ENCODE measurements at regions not wholly inside any gene's neighbourhood (a gene's known extent, or its start where the extent isn't known, plus 50 kb on each side); places are given as distances from the start of the nearest gene placed in this dataset.
"Not testable (repeated sequence)": the region's sequence is repeated elsewhere in the genome, so short reads cannot be mapped to it uniquely, and the experiment has no call there.

DNA sequence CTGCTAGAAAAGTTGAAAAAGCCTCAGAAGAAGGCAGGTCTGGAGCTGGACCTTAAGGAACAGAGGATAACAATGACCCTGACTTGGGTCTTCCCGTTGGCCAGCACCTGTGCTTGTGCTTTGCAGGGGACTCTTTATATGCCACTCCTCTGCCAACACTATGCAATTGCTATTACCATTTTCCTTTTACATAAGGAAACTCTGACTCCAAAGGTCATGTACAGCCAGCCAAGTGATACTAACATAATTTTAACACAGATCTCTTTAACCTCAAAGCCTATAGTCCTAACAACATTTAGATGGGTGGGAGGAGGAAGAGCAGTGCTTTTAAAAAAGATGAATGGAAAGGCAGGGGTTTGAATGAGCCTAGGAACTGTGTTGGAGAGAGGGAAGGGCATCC is 106.6 kb upstream of the RAB4A start:
- ATAC-seq (replicated peaks in 1 of 2) = no peak
- no peak for DNase-seq
- Mint-ChIP-seq H3K4me1 (ENCODE audit: low read depth) (peaks cover 24% of the 10 kb centered on the region), H3K36me3 (ENCODE audit: insufficient read depth in 2 of 2) (no peaks in the 10 kb centered on the region), H3K4me3 (no peak overlapping the region), H3K27me3 (ENCODE audit: low read depth) (peaks cover 18% of the 10 kb centered on the region), H3K27ac (no peak overlapping the region), H3K9me3 (no peaks in the 10 kb centered on the region)

DNA sequence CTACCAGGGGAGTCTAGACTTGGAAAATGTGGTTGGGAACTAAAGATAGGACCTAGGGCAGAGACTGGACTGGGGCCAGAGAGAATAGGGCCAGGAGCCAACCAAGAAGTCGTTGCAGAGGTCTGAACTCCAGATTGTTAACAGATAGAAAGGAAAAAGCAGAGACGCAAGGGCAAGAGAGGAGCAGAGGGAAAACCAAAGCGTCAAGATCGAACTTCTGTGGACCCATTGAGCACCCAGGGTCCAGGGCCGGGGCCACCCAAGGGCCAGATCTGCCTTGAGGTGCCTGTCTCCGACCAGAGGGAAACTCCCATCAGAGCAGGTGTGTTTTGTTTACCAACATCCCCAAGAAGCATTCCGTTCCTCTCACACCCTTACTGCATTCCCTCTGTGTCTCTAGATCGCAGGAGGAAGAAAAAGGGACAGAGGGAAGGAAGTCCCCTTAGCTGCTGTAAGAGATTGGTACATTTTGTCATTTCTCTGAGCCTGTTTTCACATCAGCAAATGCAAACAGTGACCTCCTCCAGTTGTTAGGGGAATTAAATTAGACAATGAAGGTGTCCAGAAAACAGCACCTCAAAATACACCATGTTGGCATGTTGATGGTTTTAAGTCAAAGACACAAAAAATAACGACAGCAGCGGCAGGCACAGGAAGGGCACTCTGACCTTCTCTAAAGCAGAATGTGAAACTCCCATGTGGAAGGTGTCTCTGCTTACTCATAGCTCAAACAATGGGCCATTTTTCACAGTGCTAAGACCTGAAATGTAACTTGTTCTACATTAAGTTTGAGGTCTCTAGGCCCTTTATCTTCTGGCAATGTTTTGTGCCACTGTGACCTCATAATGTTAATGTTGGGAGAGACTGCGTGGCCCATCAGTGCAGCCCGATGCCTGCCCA is 105.8 kb upstream of the RAB4A start:
- peaks cover 24% of the 10 kb centered on the region for H3K4me1 Mint-ChIP-seq (ENCODE audit: low read depth)
- H3K4me3 Mint-ChIP-seq = no peak overlapping the region
- ATAC-seq (replicated peaks in 1 of 2) = peak; percentile 58 to 64
- H3K36me3 Mint-ChIP-seq (ENCODE audit: insufficient read depth in 2 of 2) = no peaks in the 10 kb centered on the region
- no peak for DNase-seq
- H3K27me3 Mint-ChIP-seq (ENCODE audit: low read depth) = peaks cover 18% of the 10 kb centered on the region
- no peak overlapping the region for H3K27ac Mint-ChIP-seq
- no peaks in the 10 kb centered on the region for H3K9me3 Mint-ChIP-seq

DNA sequence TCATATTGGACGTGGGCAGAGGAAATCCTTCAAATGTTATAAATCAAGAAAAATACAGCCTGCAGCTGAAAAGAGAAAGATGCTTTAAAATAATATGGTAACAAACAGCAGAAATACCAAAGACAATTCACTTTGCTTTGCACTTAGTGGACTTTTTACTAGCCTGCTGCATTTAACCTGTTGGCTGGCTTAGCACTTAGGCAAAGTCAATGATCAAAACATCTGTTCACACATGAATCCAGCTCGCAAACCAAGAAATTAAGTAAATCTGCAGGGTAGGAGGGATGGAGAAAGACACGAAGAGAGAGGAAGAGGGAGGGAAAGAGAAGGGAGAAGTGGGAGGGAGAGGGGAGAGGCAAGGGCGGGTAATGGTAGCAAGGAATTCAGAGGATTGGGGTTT is 103.6 kb upstream of the RAB4A start:
- H3K4me3 Mint-ChIP-seq = no peak overlapping the region
- no peak for ATAC-seq (replicated peaks in 1 of 2)
- H3K36me3 Mint-ChIP-seq (ENCODE audit: insufficient read depth in 2 of 2) = no peaks in the 10 kb centered on the region
- no peak overlapping the region for H3K27ac Mint-ChIP-seq
- no peaks in the 10 kb centered on the region for H3K9me3 Mint-ChIP-seq
- no peak for DNase-seq
- H3K4me1 Mint-ChIP-seq (ENCODE audit: low read depth) = peaks cover 19% of the 10 kb centered on the region
- H3K27me3 Mint-ChIP-seq (ENCODE audit: low read depth) = peaks cover 18% of the 10 kb centered on the region

- ATAC-seq (replicated peaks in 1 of 2) = no peak
- Mint-ChIP-seq H3K36me3 (ENCODE audit: insufficient read depth in 2 of 2) (no peaks in the 10 kb centered on the region), H3K27me3 (ENCODE audit: low read depth) (peaks cover 15% of the 10 kb centered on the region), H3K4me3 (no peak overlapping the region), H3K4me1 (ENCODE audit: low read depth) (peaks cover 16% of the 10 kb centered on the region), H3K27ac (no peak overlapping the region), H3K9me3 (no peaks in the 10 kb centered on the region)
- no peak for DNase-seq
Measured at GRCh38 chr1:229169399-229169798, 101.5 kb upstream of the RAB4A start.

DNA sequence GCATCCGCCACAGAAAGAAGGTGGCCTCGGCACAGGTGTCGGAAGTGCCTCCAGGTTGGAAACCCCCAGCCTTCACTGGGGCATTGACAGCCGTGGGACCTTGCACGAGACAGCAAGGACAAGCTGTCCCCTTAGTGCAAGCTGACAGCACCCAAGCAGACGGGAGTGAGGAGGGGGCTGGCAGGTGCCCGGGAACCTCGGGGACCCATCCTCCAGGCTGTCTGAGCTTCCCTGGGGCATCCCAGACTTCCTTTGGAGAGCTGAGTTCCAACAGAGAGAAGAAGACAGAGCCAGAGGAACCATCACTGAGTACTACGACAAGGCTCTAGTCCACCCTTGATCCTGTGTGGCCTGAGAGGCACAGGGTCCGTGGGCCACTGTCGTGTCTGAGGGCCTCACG is 100.6 kb upstream of the RAB4A start:
- no peaks in the 10 kb centered on the region for H3K9me3 Mint-ChIP-seq
- peaks cover 8% of the 10 kb centered on the region for H3K27me3 Mint-ChIP-seq (ENCODE audit: low read depth)
- no peaks in the 10 kb centered on the region for H3K36me3 Mint-ChIP-seq (ENCODE audit: insufficient read depth in 2 of 2)
- no peak for DNase-seq
- ATAC-seq (replicated peaks in 1 of 2) = no peak
- no peak overlapping the region for H3K4me3 Mint-ChIP-seq
- H3K4me1 Mint-ChIP-seq (ENCODE audit: low read depth) = peaks cover 7% of the 10 kb centered on the region
- H3K27ac Mint-ChIP-seq = no peak overlapping the region

- Mint-ChIP-seq H3K36me3 (ENCODE audit: insufficient read depth in 2 of 2) (no peaks in the 10 kb centered on the region), H3K4me1 (ENCODE audit: low read depth) (peaks cover under 1% of the 10 kb centered on the region), H3K4me3 (no peak overlapping the region), H3K9me3 (no peaks in the 10 kb centered on the region), H3K27ac (no peak overlapping the region), H3K27me3 (ENCODE audit: low read depth) (peaks cover 8% of the 10 kb centered on the region)
- no peak for DNase-seq
- ATAC-seq (replicated peaks in 1 of 2) = no peak
Measured at GRCh38 chr1:229170778-229171505, 100.0 kb upstream of the RAB4A start.

GRCh38 chr1:229171934-229172333 is 99.0 kb upstream of the RAB4A start:
- H3K4me1 Mint-ChIP-seq (ENCODE audit: low read depth) = no peaks in the 10 kb centered on the region
- peaks cover 7% of the 10 kb centered on the region for H3K27me3 Mint-ChIP-seq (ENCODE audit: low read depth)
- H3K9me3 Mint-ChIP-seq = no peaks in the 10 kb centered on the region
- no peak for ATAC-seq (replicated peaks in 1 of 2)
- H3K4me3 Mint-ChIP-seq = no peak overlapping the region
- no peaks in the 10 kb centered on the region for H3K36me3 Mint-ChIP-seq (ENCODE audit: insufficient read depth in 2 of 2)
- H3K27ac Mint-ChIP-seq = no peak overlapping the region
- DNase-seq = no peak

DNA sequence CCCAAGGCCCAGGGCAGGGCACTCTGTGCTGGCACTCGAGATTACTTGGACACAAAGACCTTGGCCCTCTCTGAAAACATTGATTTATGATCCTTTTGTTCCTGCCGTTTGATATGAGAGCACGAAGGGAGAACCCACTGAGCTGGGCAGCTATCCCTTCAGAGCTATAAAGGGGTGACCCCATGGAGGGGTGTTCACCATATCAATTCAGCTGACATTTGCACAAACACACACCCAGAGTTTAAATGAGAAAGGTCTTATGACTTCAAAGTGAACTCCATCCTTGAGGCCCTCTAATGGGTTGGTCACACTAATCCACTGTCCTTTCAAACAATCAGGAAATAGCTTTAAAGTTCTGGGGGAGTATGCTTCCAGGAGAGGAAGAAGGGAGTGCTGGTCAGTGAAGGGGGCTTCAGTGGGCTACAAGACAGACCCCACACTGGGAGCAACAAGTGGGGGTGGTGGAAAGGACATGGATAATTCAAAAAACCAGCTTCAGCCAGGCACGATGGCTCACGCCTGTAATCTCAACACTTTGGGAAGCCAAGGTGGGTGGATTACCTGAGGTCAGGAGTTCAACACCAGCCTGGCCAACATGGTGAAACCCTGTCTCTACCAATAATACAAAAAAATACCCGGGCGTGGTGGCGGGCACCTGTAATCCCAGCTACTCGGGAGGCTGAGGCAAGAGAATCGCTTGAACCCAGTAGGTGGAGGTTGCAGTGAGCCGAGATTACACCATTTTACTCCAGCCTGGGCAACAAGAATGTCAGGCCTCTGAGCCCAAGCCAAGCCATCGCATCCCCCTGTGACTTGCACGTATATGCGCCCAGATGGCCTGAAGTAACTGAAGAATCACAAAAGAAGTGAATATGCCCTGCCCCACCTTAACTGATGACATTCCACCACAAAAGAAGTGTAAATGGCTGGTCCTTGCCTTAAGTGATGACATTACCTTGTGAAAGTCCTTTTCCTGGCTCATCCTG is 97.1 kb upstream of the RAB4A start:
- not testable (repeated sequence) for H3K4me1 Mint-ChIP-seq (ENCODE audit: low read depth); DNase-seq; H3K27me3 Mint-ChIP-seq (ENCODE audit: low read depth); H3K27ac Mint-ChIP-seq; ATAC-seq (replicated peaks in 1 of 2); H3K9me3 Mint-ChIP-seq; H3K36me3 Mint-ChIP-seq (ENCODE audit: insufficient read depth in 2 of 2); H3K4me3 Mint-ChIP-seq

GRCh38 chr1:229175297-229175696 is 95.6 kb upstream of the RAB4A start:
- H3K27me3 Mint-ChIP-seq (ENCODE audit: low read depth); ATAC-seq (replicated peaks in 1 of 2); H3K4me3 Mint-ChIP-seq; DNase-seq; H3K36me3 Mint-ChIP-seq (ENCODE audit: insufficient read depth in 2 of 2); H3K27ac Mint-ChIP-seq; H3K4me1 Mint-ChIP-seq (ENCODE audit: low read depth); H3K9me3 Mint-ChIP-seq: not testable (repeated sequence)

DNA sequence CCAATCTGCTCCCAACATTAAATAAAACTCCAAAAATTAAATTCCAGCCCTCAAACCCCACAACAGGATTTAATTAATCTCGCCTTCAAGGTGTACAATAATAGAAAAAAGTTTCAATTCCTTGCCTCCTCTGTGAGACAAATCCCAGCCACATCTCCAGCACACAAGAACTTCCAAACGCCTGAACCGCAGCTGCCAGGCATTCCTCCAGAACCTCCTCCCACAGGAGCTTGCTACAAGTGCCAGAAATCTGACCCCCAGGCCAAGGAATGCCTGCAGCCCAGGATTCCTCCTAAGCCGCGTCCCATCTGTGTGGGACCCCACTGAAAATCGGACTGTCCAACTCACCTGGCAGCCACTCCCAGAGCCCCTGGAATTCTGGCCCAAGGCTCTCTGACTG is 94.5 kb upstream of the RAB4A start:
- DNase-seq = not testable (repeated sequence)

DNA sequence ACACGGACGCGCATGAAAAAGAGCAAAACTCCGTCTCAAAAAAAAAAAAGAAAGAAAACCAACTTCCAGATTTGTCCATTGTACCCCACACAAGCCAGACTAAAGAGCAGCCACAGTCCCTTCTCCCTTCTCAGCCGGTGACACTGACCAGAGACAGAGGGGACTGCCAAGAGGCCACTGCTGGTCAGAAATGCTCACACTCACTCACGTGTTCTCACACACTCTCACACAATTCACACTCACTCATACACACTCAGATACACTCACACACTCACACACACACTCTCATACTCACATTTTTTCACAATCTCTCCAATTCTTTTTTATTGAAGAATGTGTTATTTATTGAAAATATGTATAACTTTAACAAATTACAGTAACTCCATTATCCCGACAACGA is 90.8 kb upstream of the RAB4A start:
- H3K27me3 Mint-ChIP-seq (ENCODE audit: low read depth) = no peaks in the 10 kb centered on the region
- no peak overlapping the region for H3K4me3 Mint-ChIP-seq
- no peaks in the 10 kb centered on the region for H3K4me1 Mint-ChIP-seq (ENCODE audit: low read depth)
- DNase-seq (no peak), ATAC-seq (replicated peaks in 1 of 2) (no peak)
- H3K9me3 Mint-ChIP-seq = no peaks in the 10 kb centered on the region
- H3K27ac Mint-ChIP-seq = no peak overlapping the region
- H3K36me3 Mint-ChIP-seq (ENCODE audit: insufficient read depth in 2 of 2) = no peaks in the 10 kb centered on the region

More for the DNA sequence above, 94.5 kb upstream of the RAB4A start:
- not testable (repeated sequence) for H3K9me3 Mint-ChIP-seq; H3K4me1 Mint-ChIP-seq (ENCODE audit: low read depth); H3K4me3 Mint-ChIP-seq; ATAC-seq (replicated peaks in 1 of 2); H3K36me3 Mint-ChIP-seq (ENCODE audit: insufficient read depth in 2 of 2); H3K27ac Mint-ChIP-seq; H3K27me3 Mint-ChIP-seq (ENCODE audit: low read depth)

- Mint-ChIP-seq H3K27me3 (ENCODE audit: low read depth) (no peaks in the 10 kb centered on the region), H3K4me1 (ENCODE audit: low read depth) (peaks cover 5% of the 10 kb centered on the region), H3K4me3 (no peak overlapping the region), H3K27ac (no peak overlapping the region), H3K9me3 (no peaks in the 10 kb centered on the region), H3K36me3 (ENCODE audit: insufficient read depth in 2 of 2) (no peaks in the 10 kb centered on the region)
- DNase-seq (no peak), ATAC-seq (replicated peaks in 1 of 2) (no peak)
Measured at GRCh38 chr1:229181419-229181818, 89.5 kb upstream of the RAB4A start.

DNA sequence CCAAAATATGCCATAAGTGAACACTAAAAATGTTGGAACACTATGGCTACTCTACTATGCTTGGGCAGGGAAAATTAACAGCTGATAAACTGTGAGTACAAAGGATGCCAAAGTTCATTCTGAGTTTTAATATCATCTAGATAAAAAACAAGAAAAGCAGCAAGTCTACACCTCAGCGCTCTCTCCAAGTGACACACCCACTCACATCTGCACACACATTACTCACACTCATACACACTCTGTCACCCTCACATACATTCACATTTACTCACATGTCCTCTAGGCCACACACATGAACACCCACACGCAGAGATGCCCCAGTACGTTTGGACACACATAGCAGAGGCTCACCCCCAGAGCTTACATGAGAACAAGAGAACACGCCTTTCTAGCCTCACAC is 87.3 kb upstream of the RAB4A start:
- Mint-ChIP-seq H3K4me3 (no peak overlapping the region), H3K9me3 (no peaks in the 10 kb centered on the region), H3K36me3 (ENCODE audit: insufficient read depth in 2 of 2) (no peaks in the 10 kb centered on the region), H3K4me1 (ENCODE audit: low read depth) (peaks cover 11% of the 10 kb centered on the region), H3K27me3 (ENCODE audit: low read depth) (no peaks in the 10 kb centered on the region), H3K27ac (no peak overlapping the region)
- no peak for ATAC-seq (replicated peaks in 1 of 2)
- DNase-seq = no peak
